ENCODE measurements at regions not wholly inside any gene's neighbourhood (a gene's known extent, or its start where the extent isn't known, plus 50 kb on each side); places are given as distances from the start of the nearest gene placed in this dataset.

GRCh38 chr1:63107066-63107465, 215.3 kb upstream of the FOXD3 start:
- 17 to 26% methylated on average over 1 of the region's 1 CpG for WGBS, 2 donors
- TF ChIP-seq POLR2A (IDR thresholded peaks at IDR 0.05) = no peak
- no peak for TF ChIP-seq CTCF (IDR thresholded peaks at IDR 0.05)
- ATAC-seq = no peak
- intact Hi-C loops (cut with DNase I) = no loop called here
- DNase-seq = no peak
- H3K36me3 ChIP-seq (replicated peaks in 1 of 2; ENCODE audit: insufficient read depth in 1 of 2, low read depth in 2 of 2) = no peaks in the 10 kb centered on the region
- no peaks in the 10 kb centered on the region for H3K27me3 ChIP-seq
- H3K4me1 ChIP-seq = no peaks in the 10 kb centered on the region
- H3K9me3 ChIP-seq = no peaks in the 10 kb centered on the region
- H3K4me3 ChIP-seq = no peak overlapping the region
- H3K27ac ChIP-seq = no peak overlapping the region

- no peak overlapping the region for H3K4me3 ChIP-seq
- no peaks in the 10 kb centered on the region for H3K9me3 ChIP-seq
- TF ChIP-seq CTCF (IDR thresholded peaks at IDR 0.05) = no peak
- no peak for TF ChIP-seq POLR2A (IDR thresholded peaks at IDR 0.05)
- intact Hi-C loops (cut with DNase I) = no loop called here
- no peaks in the 10 kb centered on the region for H3K4me1 ChIP-seq
- H3K27me3 ChIP-seq = no peaks in the 10 kb centered on the region
- H3K36me3 ChIP-seq (replicated peaks in 1 of 2; ENCODE audit: insufficient read depth in 1 of 2, low read depth in 2 of 2) = no peaks in the 10 kb centered on the region
- H3K27ac ChIP-seq = no peak overlapping the region
- DNase-seq (no peak), ATAC-seq (no peak)
- 33 to 36% methylated on average over 1 of the region's 1 CpG for WGBS, 2 donors
Measured at GRCh38 chr1:63108206-63108605, 214.2 kb upstream of the FOXD3 start.

GRCh38 chr1:63112155-63112900, 210.0 kb upstream of the FOXD3 start:
- WGBS, 2 donors = 57 to 66% methylated on average over 4 of the region's 4 CpGs
- H3K4me3 ChIP-seq = no peak overlapping the region
- H3K4me1 ChIP-seq = no peaks in the 10 kb centered on the region
- intact Hi-C loops (cut with DNase I) = no loop called here
- no peaks in the 10 kb centered on the region for H3K36me3 ChIP-seq (replicated peaks in 1 of 2; ENCODE audit: insufficient read depth in 1 of 2, low read depth in 2 of 2)
- no peak overlapping the region for H3K27ac ChIP-seq
- H3K27me3 ChIP-seq = no peaks in the 10 kb centered on the region
- DNase-seq (peak in 1 of 4 donors; percentile 4), ATAC-seq (no peak)
- H3K9me3 ChIP-seq = no peaks in the 10 kb centered on the region
- TF ChIP-seq CTCF (IDR thresholded peaks at IDR 0.05) = no peak
- no peak for TF ChIP-seq POLR2A (IDR thresholded peaks at IDR 0.05)

- 30 to 41% methylated on average over 3 of the region's 3 CpGs for WGBS, 2 donors
- H3K27me3 ChIP-seq = no peaks in the 10 kb centered on the region
- no peak for ATAC-seq
- no peak overlapping the region for H3K4me3 ChIP-seq
- no peaks in the 10 kb centered on the region for H3K36me3 ChIP-seq (replicated peaks in 1 of 2; ENCODE audit: insufficient read depth in 1 of 2, low read depth in 2 of 2)
- no peaks in the 10 kb centered on the region for H3K4me1 ChIP-seq
- no peak overlapping the region for H3K27ac ChIP-seq
- no peak for DNase-seq
- TF ChIP-seq POLR2A (IDR thresholded peaks at IDR 0.05) (no peak), CTCF (IDR thresholded peaks at IDR 0.05) (no peak)
- H3K9me3 ChIP-seq = no peaks in the 10 kb centered on the region
- intact Hi-C loops (cut with DNase I) = no loop called here
Measured at GRCh38 chr1:63115527-63115926, 206.8 kb upstream of the FOXD3 start.

- intact Hi-C loops (cut with DNase I) = no loop called here
- Histone ChIP-seq H3K36me3 (replicated peaks in 1 of 2; ENCODE audit: insufficient read depth in 1 of 2, low read depth in 2 of 2) (no peaks in the 10 kb centered on the region), H3K27me3 (no peaks in the 10 kb centered on the region), H3K4me3 (no peak overlapping the region), H3K27ac (no peak overlapping the region), H3K9me3 (no peaks in the 10 kb centered on the region), H3K4me1 (no peaks in the 10 kb centered on the region)
- TF ChIP-seq POLR2A (IDR thresholded peaks at IDR 0.05) = no peak
- no peak for TF ChIP-seq CTCF (IDR thresholded peaks at IDR 0.05)
- DNase-seq = no peak
- no peak for ATAC-seq
Measured at GRCh38 chr1:63116016-63116415, 206.4 kb upstream of the FOXD3 start.

Data from body of pancreas (tissue), 4 donors.